Activated CD4-positive, alpha-beta T cell treated with anti-CD3 and anti-CD28 coated beads, Interleukin-2, amount 50 U/mL, for 24 hours (primary cell): ENCODE measurements at regions not wholly inside any gene's neighbourhood (a gene's known extent, or its start where the extent isn't known, plus 50 kb on each side); places are given as distances from the start of the nearest gene placed in this dataset.
"Not testable (repeated sequence)": the region's sequence is repeated elsewhere in the genome, so short reads cannot be mapped to it uniquely, and the experiment has no call there.

ENCODE experiments used
- DNase-seq, 2 donors: peaks; one replicate each; pipeline ENCODE4 v3.0.0-alpha.2; 2020; ENCODE audit warnings: low read depth in 1 of 2, low spot score in 1 of 2

DNA sequence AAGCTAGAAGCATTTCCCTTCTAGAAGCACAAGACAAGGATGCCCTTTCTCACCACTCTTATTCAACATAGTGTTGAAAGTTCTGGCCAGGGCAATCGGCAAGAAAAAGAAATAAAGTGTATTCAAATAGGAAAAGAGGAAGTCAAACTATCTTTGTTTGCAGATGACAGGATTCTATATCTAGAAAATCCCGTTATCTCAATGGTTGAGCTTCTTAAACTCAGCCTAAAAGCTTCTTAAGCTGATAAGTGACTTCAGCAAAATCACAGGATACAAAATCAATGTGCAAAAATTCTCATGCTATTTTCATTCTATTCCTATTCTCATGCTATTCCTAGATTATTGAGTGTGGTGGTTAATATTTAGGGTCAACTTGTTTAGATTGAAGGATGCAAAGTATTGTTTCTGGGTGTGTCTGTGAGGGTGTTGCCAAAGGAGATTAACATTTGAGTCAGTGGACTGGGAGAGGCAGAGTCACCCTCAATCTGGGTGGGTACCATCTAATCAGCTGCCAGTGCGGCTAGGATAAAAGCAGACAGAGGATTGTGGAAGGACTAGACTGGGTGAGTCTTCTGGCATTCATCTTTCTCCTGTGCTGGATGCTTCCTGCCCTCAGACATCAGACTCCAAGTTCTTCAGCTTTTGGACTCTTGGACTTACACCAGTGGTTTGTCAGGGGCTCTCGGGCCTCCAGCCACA, 111.9 kb downstream of the LSMEM1 start:
- DNase-seq = not testable (repeated sequence)

DNA sequence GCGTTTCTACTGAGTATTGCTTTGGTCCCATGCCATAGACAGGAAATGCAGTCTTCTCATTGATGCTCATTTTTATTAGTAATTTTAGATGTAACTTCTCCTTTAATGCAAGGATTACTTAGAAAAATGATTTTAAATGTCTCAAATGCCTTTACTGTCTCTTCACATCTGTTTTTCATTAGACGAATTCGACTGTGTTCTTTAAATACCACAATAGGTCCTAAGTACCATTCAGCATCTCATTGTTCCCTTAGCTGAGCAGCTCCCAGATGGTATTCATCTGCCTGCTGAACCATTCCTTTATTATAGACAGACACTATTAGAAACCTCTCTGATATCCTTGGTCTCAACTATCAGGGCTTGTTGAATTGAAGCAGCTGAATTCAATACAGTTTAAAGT, 113.6 kb downstream of the LSMEM1 start:
- DNase-seq = no peak

DNA sequence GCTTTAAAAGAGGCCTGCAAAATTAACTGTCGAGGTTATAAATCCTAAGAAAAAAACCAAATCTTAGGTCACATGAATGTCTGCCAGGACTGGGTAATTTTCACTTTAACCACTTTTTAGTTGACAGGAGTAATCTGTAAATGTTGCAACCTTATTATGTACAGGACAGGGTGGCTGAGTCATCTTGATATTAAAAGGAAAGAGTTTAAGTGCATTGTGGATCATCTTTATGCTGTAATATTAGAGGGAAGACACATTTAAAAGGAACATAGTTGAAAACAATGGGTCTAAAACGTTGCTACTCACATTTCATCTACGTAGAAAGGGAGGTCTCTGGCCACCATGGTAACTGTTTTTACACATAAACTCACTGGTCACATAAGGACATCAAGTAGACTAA, 115.5 kb downstream of the LSMEM1 start:
- no peak for DNase-seq

DNA sequence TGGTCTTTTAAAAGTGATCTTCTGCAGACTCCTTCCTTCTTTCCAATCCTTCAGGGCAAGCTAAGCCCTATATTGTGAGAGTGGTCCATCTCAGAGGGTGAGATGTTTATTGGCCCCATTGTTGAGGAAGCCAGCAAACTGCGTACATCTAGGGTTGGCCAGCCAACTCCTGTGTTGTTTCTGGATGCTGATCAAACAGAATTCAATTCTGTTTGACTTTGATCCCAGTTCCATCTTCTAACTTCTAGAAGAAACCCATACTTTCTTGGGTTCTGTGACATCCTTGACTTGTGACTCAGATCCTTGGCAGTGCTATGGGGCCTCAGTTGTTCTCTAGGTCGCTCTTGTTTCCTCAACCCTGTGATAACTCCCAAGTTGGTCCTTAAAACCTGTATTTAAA, 116.2 kb downstream of the LSMEM1 start:
- DNase-seq = no peak

DNA sequence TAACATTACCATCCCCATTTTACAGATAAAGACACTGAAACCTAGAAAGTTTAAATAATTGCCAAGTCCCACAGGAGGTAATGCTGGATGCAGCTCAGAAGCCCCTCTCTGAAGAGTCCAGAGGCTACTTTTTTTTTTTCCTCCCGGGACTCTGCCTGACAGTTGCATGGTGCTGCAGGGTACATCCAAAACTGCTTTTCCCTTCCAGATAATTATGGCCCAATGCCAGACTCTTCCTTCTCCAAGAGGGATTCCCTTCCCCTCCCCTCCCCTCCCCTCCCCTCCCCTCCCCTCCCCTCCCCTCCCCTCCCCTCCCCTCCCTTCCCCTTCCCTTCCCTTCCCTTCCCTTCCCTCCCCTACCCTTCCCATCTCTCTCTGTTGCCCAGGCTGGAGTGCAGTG, 122.9 kb downstream of the LSMEM1 start:
- DNase-seq = no peak

DNA sequence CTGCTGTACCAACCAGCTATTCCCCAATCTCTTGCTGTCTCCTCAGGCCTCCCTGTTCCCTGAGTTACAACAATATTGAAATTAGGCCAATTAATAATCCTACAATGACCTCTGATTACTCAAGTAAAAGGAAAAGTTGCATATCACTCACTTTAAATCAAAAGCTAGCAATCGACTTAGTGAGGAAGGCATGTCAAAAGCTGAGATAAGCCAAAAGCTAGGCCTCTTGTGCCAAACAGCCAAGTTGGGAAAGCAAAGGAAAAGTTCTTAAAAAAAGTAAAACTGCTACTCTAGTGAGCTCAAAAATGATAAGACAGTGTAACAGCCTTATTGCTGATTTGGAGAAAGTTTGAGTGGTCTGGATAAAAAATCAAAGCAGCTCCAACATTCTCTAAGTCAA, 129.8 kb downstream of the LSMEM1 start:
- no peak for DNase-seq

DNA sequence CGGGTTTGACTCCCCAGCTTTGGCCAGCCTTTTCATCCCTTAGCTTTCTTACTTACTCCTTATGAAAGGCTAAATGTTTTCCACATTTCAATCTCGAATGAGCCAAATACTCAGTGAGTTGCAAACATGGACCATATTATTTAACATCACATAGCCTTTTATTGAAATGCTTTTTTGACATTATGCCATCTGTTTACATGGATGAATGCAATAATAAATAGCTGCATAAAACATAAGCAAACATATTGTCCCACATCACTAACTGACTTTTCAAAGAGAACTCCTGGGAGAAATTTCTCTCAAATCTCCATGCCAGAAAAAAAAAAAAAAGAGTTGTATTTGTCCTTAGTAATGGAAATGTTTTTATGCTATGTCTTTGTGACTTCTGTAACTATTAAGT, 134.9 kb downstream of the LSMEM1 start:
- no peak for DNase-seq

DNA sequence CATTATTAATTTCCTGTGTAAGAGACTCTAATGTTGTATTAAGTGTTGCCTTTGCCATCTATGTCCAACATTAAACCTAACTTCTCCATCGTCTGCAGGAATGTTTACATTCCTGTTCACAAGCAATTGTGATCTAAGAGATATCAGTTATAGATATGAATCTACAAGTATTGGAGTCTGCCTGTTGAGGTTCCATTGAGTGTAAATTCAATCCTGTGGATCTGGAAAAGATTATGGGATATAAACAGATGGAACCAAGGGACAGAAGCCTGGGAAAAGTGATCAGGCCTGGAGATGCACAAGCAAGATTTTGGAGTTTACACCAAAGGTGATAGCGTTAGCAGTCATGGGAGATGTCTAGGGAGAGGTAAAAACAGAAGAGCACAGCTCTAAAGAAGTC, 135.5 kb downstream of the LSMEM1 start:
- no peak for DNase-seq

DNA sequence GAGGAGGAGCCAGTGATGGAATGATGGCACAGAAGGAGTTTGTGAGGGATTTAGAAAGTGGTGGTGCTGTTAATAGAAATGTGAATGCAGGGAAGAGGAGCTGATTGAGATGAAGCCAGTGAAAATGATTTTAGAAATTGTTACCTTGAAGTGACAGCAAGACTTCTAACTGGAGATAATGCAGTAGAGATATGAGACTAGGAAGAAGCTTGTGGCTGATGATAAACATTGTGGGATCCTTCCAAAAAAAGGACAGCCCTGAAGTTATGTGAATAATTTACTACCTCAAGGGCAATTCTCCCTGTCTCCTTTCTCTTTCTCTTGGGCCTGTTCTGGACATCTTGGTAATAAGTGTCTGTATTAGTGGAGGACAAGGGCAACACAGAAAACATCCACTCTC, 138.6 kb downstream of the LSMEM1 start:
- no peak for DNase-seq

DNA sequence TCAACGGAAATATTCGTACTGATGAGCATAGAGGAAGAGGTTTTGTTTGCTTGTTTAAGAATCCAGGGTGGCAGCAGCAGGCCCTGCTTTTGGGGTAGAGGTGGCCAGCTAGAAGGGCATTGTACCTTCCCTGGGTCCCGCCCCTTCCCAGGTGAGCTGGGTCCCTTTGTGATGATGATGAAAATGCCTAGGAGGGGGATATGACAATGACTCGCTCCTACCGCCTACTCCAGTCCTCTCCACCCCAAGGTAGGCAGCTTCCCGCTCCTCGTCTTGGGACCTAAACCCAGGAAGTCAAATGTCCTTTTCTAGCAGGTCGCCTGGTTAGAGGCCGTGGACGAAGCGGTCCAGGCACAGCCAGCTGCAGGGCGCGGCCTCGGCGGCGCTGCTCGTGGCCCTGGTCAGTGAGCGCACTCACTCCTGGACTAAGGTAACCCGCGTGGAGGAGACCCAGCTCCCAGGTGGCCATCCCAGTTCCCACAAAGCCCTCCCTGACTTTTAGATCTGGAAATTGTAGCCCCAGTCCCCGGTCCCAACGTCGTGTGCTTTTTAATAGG, 141.4 kb downstream of the LSMEM1 start:
- no peak for DNase-seq

DNA sequence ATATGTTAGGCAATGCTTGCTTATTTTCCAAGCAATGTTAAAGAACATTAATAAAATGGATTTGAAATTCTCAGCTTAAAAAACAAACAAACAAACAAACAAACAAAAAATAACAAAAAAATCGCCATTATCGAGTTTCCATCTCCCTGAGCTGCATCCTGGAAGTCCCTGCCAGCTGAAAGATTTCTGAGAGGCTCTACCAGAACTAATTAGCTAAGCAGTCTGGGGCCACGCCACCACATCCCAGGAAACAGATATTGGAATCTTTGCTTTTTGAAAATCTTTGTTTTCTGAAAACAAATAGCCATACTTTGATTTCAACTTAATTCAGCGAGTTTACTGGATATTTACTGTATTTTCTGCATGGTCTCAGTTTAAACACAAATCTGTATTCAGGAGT, 143.6 kb downstream of the LSMEM1 start:
- no peak for DNase-seq

DNA sequence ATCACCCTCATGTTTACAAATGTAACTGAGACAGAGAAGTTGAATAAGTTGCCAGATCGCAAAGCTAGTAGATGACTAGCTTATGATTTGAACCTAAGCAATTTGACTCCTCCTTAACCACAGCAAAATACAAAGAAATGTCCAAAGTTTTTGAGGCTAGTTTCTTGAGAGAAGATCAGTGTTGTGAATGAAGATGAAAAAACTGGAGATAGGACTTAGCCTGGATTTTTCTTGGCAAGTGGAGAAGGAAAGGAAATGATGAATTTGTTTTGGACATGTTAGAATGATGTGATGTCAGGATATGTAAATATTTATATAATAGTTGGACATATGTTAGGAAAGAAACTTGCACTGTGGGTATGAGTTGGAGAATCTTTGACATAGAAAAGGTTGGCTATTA, 149.8 kb downstream of the LSMEM1 start:
- DNase-seq = no peak

DNA sequence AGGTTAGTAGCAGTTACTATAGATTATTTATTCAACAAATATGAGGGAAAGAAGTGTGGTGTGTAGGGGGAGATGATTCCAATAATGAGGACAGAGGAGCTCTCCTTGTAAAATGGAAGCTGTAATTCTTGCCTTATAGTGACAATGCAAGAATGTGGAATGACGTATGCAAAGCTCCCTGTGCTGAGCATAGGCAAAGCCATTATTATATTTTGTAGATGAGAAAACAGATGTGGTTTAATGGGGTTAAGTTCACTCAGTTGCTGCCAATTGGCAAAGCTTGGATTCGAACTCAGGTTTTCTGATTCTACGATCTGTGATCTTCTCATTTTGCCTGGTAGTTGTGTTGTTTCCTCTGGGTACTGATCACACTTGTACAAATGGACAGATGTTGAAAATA, 153.3 kb downstream of the LSMEM1 start:
- DNase-seq = no peak

DNA sequence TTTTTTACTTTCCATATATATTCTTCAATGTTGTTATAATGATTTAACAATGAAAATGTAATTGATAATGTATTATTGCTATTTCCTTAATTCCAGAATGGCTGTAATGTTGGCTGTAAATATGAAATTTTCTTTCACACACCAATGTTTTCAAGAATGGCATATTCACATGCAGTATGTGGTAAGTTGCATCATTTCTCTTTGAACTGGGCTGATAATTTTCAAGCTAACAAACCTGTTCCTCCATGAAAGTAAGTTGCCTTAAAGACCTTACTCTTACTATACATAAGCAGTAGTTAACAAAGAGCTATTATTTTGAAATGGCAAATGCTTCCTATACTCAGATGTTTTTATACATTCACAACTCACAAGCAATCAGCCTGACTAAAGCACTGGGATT, 154.5 kb downstream of the TMEM168 start:
- no peak for DNase-seq

DNA sequence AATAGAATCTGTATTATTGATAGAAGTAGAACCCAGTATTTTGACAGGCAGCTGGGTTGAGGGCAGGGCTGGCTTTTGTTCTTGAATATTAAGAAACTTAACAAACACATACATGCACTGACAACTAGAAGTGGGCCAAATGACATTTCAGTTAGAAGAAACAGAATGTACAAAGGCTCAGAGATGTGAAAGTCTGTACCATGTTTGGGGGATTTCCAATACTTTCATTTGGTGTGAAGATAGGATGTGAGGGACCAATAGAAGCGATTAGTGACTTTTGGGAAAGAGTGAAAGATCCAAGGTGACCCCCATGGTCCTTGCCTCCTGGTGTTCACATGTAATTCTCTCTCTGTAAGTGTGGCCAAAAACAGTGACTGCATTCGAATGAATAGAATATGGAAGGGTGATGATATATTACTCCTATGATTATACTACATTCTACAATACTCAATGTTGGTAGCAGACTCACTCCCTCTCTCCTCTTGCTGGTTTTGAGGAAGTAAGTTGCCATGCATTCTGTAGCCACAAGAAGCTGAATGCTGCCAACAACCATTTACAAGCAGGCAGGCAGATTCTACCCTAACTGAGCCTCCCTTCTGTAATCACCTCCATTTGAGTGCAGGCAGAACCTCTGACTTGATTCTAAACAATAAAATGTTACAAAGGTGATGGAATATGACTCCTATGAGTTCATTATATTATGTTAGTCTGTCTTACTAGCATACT, 151.4 kb downstream of the TMEM168 start:
- no peak for DNase-seq

DNA sequence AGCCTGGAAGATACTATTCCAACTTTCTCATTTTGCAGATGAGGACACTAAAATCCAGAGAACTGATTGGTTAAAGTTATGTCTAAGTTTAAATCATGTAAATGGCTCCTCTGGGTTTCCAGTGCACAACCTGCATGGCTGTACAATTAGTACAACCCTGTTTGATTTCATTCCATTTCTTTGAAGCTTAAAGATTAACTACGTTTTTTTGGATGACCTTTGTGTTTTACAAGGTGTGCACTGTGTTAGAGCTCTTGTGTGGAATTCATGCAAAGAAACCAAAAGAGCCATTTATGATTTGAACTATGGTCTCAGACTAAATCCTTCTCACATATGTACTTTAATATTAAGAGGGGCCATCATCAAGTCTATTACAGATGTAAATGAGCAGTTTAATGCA, 149.5 kb downstream of the TMEM168 start:
- DNase-seq = no peak

DNA sequence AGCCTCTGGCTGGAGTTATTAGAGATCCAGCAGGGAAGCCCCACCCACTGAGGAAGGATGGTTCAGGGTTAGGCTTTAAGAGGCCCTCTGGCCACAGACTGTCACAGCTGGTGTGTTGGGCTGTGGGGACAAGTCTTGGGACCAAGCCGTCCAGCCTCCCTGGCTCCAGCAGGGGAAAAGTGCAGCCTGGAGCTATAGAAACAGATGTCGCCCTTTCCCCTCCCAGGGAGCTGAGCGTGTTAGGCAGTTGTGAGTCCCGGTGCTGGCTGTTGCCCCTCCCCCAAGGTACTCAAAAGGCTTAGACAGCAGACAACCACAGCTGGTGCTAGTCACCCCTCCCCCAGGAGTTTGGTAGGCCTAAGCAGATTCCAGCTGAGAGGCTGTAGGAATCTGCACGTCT, 143.4 kb downstream of the TMEM168 start:
- no peak for DNase-seq

DNA sequence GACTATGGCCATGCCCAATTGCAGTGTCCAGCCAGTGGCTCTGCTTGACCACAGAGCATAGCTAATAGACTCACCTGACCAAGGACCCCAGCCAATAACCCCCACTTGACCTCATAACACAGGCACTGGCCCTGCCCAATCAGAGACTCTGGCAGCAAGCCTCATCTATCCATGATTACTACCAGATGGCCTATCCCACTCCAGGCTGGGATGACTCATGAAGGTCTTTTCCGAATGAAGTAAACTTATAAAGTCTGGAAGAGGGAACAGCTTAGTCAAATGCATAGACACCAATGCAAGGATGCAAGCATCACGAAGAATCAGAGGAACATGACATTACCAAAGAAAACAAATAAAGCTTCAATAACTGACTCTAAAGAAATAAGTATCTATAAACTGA, 141.4 kb downstream of the TMEM168 start:
- DNase-seq = no peak

DNA sequence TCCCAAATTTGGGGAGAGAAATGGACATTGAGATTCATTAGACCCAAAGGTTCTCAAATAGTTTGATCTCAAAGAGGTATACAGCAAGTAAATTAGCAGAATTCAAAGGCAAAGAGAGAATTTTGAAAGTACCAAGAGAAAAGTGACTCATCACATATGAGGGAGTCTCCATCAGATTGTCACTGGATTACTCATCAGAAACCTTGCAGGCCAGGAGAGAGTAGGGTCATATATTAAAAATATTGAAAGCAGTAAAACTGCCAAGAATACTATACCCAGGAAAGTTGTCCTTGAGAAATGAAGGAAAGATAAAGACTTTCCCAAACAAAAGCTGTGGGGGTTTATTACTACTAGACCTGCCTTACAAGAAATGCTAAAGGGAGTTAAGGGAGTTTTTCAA, 140.6 kb downstream of the TMEM168 start:
- DNase-seq = no peak

DNA sequence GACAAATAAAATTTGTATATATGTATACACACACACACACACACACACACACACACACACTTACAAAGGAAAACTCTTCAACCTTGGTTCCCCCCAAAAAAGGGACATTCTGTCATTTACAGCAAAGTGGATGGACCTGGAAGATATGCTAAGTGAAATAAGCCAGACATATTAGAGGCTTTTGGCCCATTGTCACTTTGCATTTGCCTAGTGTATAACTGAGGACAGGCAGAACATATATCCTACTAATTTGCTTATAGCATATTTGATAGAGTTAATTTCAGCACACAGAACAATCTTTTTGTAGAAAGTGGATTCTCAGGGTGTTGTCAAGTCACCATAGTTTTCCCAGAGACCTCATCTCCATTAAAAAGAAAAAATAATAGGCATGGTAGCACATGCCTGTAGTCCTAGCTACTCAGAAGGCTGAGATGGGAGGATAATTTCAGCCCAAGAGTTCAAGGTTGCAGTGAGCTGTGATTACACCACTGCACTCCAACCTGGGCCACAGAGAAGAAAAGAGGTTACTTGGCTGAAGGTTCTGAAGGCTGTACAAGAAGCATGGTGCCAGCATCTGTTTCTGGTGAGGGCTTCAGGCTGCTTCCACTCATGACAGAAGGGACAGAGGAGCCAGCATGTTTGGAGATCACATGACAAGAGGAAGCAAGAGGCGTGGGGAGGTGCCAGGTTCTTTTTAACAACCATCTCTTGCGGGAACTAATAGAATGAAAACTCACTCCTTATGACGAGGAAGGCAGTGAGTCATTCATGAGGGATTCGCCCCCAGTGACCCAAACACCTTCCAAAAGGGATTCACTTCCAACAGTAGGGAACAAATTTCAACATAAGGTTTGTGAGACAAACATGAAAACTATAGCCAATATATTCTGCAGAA, 135.6 kb downstream of the TMEM168 start:
- DNase-seq = no peak

DNA sequence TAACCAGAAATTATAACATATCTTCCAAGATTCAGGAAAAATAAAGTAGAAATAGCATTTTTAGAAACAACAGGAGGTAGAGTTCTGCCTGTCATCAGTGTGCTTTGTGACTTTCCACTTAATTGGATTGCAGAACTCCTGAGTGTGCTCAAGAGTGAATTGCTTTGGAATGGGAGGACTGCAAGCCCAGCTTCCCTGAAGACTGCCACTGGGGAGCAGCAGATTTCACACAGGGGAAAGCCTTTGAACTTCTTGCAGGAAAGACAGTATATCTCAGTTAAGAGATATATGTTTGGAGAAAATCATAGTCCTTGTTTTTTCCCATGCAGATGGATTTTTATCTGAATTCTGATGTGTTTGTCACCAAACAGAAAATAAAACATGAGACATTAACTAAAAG, 124.5 kb downstream of the TMEM168 start:
- DNase-seq = no peak

DNA sequence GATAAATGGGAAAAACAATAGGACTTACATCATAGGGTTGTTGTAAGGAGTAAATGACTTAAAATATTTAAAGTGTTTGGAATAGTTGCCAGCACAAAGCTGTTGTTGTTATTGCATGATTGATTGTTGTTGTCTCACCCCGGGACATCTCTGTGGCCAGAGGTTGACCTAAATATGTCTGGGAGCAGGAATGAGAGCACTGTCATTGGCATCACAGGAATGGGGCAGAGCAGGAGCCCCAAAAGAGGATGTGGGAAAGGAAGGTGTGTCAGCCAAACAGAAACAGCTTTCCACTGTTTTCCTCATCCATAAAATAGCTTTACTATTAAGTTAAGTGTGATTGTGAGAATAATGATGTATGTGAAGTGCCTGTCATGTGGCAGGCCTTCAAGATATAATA, 121.6 kb downstream of the TMEM168 start:
- no peak for DNase-seq
